CD4-positive, alpha-beta T cell treated with Interleukin-4 for 1 hour (primary cell): ENCODE measurements at regions not wholly inside any gene's neighbourhood (a gene's known extent, or its start where the extent isn't known, plus 50 kb on each side); places are given as distances from the start of the nearest gene placed in this dataset.
A peak's percentile ranks its signal among the peaks of the same experiment; 100 is the strongest.
"Not testable (repeated sequence)": the region's sequence is repeated elsewhere in the genome, so short reads cannot be mapped to it uniquely, and the experiment has no call there.

Experiments used
- DNase-seq, 2 donors: peaks; one replicate each; pipeline ENCODE4 v3.0.0-alpha.2; 2020 to 2022

DNA sequence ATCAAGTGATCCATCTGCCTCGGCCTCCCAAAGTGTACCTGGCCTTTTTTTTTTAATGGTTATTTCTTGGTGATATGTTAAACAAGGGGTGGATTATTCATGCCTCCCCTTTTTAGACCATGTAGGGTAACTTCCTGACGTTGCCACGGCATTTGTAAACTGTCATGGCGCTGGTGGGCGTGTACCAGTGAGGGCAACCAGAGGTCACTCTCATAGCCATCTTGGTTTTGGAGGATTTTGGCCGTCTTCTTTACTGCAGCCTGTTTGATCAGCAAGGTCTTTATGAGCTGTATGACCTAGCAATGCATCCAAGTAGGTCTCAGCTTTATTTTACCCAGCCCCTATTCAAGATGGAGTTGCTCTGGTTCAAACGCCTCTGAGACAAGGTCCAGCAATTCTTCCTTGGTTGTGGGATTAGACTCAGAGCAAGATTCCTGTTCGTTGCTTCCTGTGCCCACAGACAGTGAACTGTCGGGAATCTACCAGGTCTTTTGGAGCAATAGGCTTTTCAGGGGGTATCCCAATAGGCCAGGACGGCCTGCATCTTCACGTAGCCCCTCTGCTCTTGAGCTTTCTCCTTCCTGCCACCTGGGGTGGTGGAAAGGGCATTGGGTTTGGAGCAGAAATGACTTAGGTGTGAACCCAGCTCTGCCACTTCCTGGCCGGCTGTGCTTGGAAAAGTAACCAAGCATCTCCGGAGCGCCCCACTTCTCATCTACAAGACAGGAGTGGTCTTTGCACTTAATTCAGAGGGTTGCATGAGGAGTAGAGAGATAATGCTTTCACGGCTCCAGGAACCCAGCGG lies 52.9 kb upstream of the SEC14L1 start:
- no peak for DNase-seq

- DNase-seq: peak; percentile 94
These were observed 52.2 kb upstream of the SEC14L1 start for GRCh38 chr17:77088455-77089123.

DNA sequence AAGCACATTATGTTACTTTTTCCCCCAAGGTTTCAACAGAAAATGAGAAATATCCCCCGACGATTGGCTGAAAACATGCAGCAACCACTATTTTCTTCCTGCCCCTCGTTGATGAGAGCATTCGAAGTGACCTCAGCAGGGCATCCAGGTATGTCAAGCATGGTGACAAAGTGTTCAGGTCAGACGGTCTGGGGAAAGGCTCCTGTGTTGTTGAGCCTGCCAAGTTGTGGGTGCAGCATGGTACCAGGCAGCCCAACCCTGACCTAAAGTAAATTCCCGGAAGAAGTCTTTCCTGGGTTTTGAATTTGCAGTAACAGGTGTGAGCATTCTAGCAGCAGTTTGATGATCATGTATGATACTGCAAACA lies 51.7 kb upstream of the SEC14L1 start:
- no peak for DNase-seq

- not testable (repeated sequence) for DNase-seq
These were observed 50.8 kb upstream of the SEC14L1 start for GRCh38 chr17:77089949-77090348.

DNA sequence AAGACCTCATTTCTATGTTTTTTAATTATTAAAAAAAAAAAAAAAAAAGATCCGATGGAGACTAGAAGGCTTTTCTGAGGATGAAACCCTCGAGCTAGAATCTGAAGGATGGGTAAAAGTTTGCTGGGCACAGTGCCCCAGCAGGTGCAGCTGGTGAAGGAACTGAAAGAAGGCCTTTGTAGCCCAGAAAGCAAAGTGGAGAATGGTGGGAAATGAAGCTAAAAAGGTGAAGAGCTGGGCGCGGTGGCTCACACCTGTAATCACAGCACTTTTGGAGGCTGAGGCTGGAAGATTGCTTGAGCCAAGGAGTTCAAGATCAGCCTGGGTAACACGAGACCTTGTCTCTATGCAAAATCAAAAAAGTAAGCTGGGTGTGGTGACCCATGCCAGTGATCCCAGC lies 50.3 kb upstream of the SEC14L1 start:
- no peak for DNase-seq
